Superior temporal gyrus (tissue), 1 donor: ENCODE measurements at regions not wholly inside any gene's neighbourhood (a gene's known extent, or its start where the extent isn't known, plus 50 kb on each side); places are given as distances from the start of the nearest gene placed in this dataset.
"Not testable (repeated sequence)": the region's sequence is repeated elsewhere in the genome, so short reads cannot be mapped to it uniquely, and the experiment has no call there.

Experiments
- DNase-seq: peaks from one replicate; pipeline ENCODE4 v3.0.0-alpha.2; 2016; ENCODE audit errors: extremely low spot score

GRCh38 chr9:135403733-135404450, 75.7 kb upstream of the PPP1R26 start:
- DNase-seq = no peak

- no peak for DNase-seq
These were observed 75.0 kb upstream of the PPP1R26 start for GRCh38 chr9:135404451-135405144.

- not testable (repeated sequence) for DNase-seq
These were observed 74.5 kb upstream of the PPP1R26 start for GRCh38 chr9:135405145-135405464.

- no peak for DNase-seq
These were observed 70.9 kb upstream of the PPP1R26 start for GRCh38 chr9:135408476-135409254.

DNA sequence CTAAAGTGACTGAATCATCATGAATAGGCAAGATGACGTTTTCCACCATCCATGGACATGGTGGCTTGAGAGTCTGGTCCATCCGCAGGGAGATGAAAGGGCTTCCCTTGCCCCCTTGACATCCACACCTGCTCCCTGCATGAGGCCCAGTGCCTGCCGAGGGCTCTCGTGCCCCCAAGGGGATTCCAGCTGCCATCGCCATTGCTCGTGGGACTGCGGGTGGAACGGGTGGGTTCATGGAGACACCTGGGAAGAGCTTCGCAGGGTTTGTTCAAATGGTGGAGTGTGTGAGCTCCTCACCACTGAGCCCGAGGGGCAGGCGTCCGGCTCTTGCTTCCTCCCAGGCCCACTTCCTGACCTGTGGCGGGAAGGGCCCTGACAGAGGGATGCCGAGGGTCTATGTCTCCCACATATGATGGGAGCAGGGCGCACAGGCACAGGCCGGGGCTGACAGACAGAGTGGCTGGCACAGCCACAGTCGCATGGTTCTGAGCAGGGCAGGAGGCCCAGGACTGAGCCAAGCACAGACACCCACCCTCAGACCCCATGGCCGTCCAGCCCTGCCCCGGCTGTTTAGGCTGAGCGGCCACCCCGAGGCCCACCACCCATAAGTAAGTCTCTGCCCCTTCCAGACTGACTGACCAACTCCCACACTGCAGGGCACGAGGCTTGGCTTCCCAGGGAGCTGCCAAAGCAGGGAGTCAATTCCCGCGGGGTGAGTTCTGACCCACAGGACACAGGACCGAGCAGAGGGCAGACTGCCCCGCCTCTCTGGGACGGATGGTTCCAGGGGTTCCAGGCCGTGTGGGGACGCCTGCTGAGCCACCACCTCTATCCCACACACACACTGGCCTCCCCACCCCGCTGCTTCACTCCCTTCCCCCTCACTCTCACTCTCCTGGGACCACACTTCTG, 70.0 kb upstream of the PPP1R26 start:
- DNase-seq = no peak

DNA sequence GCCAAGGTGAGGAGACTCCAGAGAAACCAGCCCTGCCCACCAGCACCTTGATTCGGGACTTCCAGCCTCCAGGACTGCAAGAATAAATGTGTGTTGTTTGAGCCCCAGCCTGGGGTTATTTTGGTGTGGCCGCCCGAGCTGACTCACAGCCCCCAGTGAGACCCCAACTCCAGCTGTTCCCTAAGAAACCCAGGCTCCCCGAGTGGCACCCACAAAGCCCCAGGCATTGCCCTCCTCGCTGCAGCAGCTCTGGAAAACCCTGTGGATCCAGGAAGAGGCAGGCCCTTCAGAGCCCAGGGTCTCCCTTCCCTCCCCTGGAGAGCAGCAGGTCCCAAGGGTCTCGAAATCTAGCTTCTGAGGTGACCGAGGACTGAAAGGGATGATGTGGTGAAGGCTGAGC, 69.2 kb upstream of the PPP1R26 start:
- DNase-seq = no peak

GRCh38 chr9:135410831-135411473, 68.6 kb upstream of the PPP1R26 start:
- DNase-seq = no peak

DNA sequence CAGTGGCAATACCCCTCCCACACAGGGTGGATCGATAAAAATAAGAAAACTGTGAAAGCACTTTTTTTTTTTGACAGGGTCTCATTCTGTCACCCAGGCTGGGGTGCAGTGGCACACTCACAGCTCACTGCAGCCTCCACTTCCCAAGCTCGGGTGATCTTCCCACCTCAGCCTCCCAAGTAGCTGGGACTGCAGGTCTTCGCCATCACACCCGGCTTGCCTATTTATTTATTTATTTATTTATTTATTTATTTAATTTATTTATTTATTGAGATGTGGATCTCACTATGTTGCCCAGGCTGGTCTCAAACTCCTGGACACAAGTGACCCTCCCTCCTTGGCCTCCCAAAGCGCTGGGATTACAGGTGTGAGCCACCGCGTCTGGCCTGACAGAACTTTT, 68.0 kb upstream of the PPP1R26 start:
- not testable (repeated sequence) for DNase-seq

DNA sequence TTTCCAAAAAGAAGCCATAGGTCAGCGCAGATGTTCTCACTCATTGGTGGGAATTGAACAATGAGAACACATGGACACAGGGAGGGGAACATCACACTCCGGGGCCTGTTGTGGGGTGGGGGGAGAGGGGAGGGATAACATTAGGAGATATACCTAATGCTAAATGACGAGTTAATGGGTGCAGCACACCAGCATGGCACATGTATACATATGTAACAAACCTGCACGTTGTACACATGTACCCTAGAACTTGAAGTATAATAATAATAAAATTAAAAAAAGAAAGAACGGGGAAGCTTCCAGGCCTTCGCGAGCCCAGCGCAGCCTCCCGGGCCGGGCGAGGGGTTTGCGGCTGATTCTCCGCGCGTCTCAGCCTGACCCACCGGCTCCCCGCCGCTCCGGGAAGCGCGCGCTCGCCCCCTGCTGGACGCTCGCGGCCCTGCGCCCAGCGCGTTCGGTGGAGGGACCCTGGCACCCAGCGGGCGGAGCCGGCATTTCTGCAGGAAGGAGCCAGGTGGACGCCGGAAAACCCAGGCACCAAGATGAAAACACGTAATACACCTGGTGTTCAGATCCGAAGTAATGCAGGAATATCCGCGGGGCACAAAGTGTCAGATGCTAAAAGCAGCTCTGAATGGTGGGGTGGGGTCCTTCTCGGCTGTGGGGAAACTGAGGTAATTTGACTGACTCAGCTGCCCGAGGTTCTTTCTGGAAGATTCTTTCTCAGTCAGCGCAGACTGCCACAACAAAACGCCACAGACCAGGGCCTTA, 67.1 kb upstream of the PPP1R26 start:
- peak; percentile 70 for DNase-seq

DNA sequence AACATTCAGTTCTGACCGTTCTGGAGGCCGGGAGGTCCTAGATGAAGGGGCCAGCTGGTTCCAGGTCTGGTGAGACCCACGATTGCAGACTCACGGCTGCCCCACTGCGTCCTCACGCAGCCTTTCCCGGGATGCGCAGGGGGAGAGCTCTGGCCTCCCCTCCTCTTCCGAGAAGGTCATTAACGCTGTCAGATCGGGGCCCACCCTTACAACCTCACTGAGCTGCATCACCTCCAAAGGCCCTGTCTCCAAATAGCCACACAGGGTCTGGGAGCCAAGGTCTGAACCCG, 66.6 kb upstream of the PPP1R26 start:
- no peak for DNase-seq

- no peak for DNase-seq
These were observed 66.1 kb upstream of the PPP1R26 start for GRCh38 chr9:135413461-135413860.

- DNase-seq = no peak
These were observed 65.3 kb upstream of the PPP1R26 start for GRCh38 chr9:135414293-135414692.

DNA sequence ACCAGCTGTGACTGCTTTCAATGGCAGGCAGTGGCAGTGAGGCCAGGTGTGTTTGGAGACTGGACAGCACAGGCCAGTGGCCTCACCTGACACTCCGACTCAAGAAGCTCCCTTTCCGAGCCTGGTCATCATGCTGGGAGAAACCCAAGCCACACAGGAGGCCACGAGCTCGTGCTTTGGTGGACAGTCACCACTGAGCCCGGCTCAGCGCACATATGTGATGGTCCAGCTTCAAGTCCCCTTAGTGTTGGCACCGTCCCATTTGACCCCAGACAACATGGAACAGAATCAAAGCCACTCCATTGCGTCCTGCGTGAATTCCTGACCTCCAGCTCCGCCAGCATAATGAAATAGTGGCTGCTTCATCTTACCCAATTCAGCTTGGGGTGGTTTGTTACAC, 64.0 kb upstream of the PPP1R26 start:
- no peak for DNase-seq

DNA sequence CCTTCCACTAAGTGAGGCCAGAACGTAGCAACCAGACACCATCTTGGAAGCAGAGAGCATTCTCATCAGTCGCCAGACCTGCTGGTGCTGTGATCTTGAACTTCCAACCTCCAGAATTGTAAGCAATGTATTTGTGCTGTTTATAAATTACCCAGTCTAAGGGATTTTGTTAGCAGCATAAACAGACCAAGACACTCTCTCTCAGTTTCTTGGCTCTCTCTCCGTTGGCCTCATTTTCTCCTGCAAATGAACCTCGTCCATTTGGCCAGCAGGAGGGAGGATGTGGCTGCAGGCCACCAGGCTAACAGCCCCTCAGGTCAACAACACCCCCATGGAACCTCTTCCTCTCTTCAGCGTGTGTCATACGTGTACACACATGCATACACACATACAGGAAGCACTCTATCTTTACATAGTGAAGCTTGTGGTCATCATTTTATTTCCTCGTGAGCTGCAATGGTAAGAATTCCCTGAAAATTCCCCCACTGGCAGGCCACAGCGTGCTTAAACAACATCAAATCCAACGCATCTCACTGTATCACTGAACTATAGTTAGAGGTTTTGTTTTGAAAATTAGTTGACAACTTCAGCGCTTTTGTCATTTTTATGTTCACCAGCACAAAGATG, 62.8 kb upstream of the PPP1R26 start:
- DNase-seq = no peak

GRCh38 chr9:135418161-135418560, 61.4 kb upstream of the PPP1R26 start:
- no peak for DNase-seq

GRCh38 chr9:135419106-135419505, 60.5 kb upstream of the PPP1R26 start:
- DNase-seq = no peak

DNA sequence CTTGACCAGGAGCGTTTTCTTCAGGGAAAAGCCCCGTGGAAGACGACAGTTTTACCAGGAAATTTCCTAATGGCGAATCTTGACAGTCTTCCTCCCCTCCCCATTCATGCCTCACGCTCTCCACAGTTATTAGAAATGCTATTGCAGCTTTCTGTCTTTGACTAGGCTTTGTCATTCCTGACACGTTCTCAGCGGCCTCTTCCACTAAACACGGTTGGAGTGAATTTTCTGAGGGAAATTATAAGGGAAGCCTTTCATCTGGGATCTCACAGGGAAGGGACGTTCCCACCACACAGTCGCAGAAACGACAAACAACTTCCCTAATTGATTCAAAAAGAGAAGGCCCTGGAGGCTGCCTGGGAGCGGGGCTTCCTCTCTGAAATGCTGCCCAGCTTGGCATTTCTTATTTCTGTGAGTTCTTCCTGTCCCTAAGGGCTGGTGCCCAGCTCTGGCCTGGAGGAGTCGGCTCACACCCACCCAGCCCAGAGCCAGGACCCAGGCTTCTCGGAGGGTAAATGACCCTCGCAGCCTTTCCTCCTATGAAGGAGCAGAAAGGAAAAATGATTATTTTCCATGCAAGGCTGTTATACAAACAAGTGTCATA, 57.1 kb upstream of the PPP1R26 start:
- no peak for DNase-seq

- no peak for DNase-seq
These were observed 55.9 kb upstream of the PPP1R26 start for GRCh38 chr9:135423725-135424124.
